ENCODE measurements at regions not wholly inside any gene's neighbourhood (a gene's known extent, or its start where the extent isn't known, plus 50 kb on each side); places are given as distances from the start of the nearest gene placed in this dataset.

- Histone ChIP-seq H3K9me2 (replicated peaks; ENCODE audit: insufficient read depth, low read length) (no peaks in the 10 kb centered on the region), H3K27me3 (replicated peaks; ENCODE audit: insufficient read depth, low read length) (no peaks in the 10 kb centered on the region), H3K27ac (ENCODE audit: low read length) (no peak overlapping the region), H4K20me1 (ENCODE audit: insufficient read depth, low read length) (no peaks in the 10 kb centered on the region), H3K4me2 (ENCODE audit: low read depth, low read length) (no peak overlapping the region), H3F3A (ENCODE audit: insufficient read depth, low read length) (no peaks in the 10 kb centered on the region), H3K4me1 (ENCODE audit: low read length) (no peaks in the 10 kb centered on the region), H2AFZ (ENCODE audit: low read length) (no peak overlapping the region), H3K9ac (ENCODE audit: low read length) (no peak overlapping the region), H3K4me3 (ENCODE audit: low read length) (no peak overlapping the region), H3K79me2 (ENCODE audit: low read length) (no peaks in the 10 kb centered on the region), H3K9me3 (replicated peaks; ENCODE audit: insufficient read depth, low read length) (no peaks in the 10 kb centered on the region), H3K36me3 (replicated peaks; ENCODE audit: insufficient read depth, low read length) (no peaks in the 10 kb centered on the region)
- DNase-seq = no peak
- TF ChIP-seq EZH2 (optimal IDR thresholded peaks at IDR 0.05; ENCODE audit: low read depth, low read length) (no peak), CTCF (IDR thresholded peaks at IDR 0.05; ENCODE audit: low read length) (no peak), EZH2phosphoT487 (IDR thresholded peaks at IDR 0.05; ENCODE audit: low read length) (no peak)
These were observed 483.3 kb downstream of the PRR32 start for GRCh38 chrX:127302841-127303240.

- Histone ChIP-seq H3K79me2 (ENCODE audit: low read length) (no peaks in the 10 kb centered on the region), H3K4me1 (ENCODE audit: low read length) (no peaks in the 10 kb centered on the region), H3K9ac (ENCODE audit: low read length) (no peak overlapping the region), H3F3A (ENCODE audit: insufficient read depth, low read length) (no peaks in the 10 kb centered on the region), H3K27me3 (replicated peaks; ENCODE audit: insufficient read depth, low read length) (no peaks in the 10 kb centered on the region), H3K9me3 (replicated peaks; ENCODE audit: insufficient read depth, low read length) (no peaks in the 10 kb centered on the region), H2AFZ (ENCODE audit: low read length) (no peak overlapping the region), H4K20me1 (ENCODE audit: insufficient read depth, low read length) (no peaks in the 10 kb centered on the region), H3K36me3 (replicated peaks; ENCODE audit: insufficient read depth, low read length) (no peaks in the 10 kb centered on the region), H3K4me2 (ENCODE audit: low read depth, low read length) (no peak overlapping the region), H3K27ac (ENCODE audit: low read length) (no peak overlapping the region), H3K4me3 (ENCODE audit: low read length) (no peak overlapping the region), H3K9me2 (replicated peaks; ENCODE audit: insufficient read depth, low read length) (no peaks in the 10 kb centered on the region)
- no peak for TF ChIP-seq EZH2 (optimal IDR thresholded peaks at IDR 0.05; ENCODE audit: low read depth, low read length)
- no peak for DNase-seq
These were observed 485.5 kb downstream of the PRR32 start for GRCh38 chrX:127305013-127305412.

GRCh38 chrX:127306262-127306661, 486.7 kb downstream of the PRR32 start:
- no peaks in the 10 kb centered on the region for H3F3A ChIP-seq (ENCODE audit: insufficient read depth, low read length)
- H3K4me2 ChIP-seq (ENCODE audit: low read depth, low read length) = no peak overlapping the region
- no peaks in the 10 kb centered on the region for H3K9me2 ChIP-seq (replicated peaks; ENCODE audit: insufficient read depth, low read length)
- H3K36me3 ChIP-seq (replicated peaks; ENCODE audit: insufficient read depth, low read length) = no peaks in the 10 kb centered on the region
- no peak for DNase-seq
- H3K79me2 ChIP-seq (ENCODE audit: low read length) = no peaks in the 10 kb centered on the region
- no peak overlapping the region for H3K27ac ChIP-seq (ENCODE audit: low read length)
- H3K9ac ChIP-seq (ENCODE audit: low read length) = no peak overlapping the region
- TF ChIP-seq EZH2phosphoT487 (IDR thresholded peaks at IDR 0.05; ENCODE audit: low read length) (no peak), EZH2 (optimal IDR thresholded peaks at IDR 0.05; ENCODE audit: low read depth, low read length) (no peak), CTCF (IDR thresholded peaks at IDR 0.05; ENCODE audit: low read length) (no peak)
- no peak overlapping the region for H2AFZ ChIP-seq (ENCODE audit: low read length)
- H3K4me3 ChIP-seq (ENCODE audit: low read length) = no peak overlapping the region
- no peaks in the 10 kb centered on the region for H3K27me3 ChIP-seq (replicated peaks; ENCODE audit: insufficient read depth, low read length)
- H4K20me1 ChIP-seq (ENCODE audit: insufficient read depth, low read length) = no peaks in the 10 kb centered on the region
- H3K9me3 ChIP-seq (replicated peaks; ENCODE audit: insufficient read depth, low read length) = no peaks in the 10 kb centered on the region
- H3K4me1 ChIP-seq (ENCODE audit: low read length) = no peaks in the 10 kb centered on the region

GRCh38 chrX:127313635-127314034, 494.1 kb downstream of the PRR32 start:
- Histone ChIP-seq H3K27ac (ENCODE audit: low read length) (no peak overlapping the region), H3F3A (ENCODE audit: insufficient read depth, low read length) (no peaks in the 10 kb centered on the region)
- DNase-seq = no peak

More at GRCh38 chrX:127313635-127314034, 494.1 kb downstream of the PRR32 start:
- Histone ChIP-seq H3K27me3 (replicated peaks; ENCODE audit: insufficient read depth, low read length) (no peaks in the 10 kb centered on the region), H3K4me1 (ENCODE audit: low read length) (no peaks in the 10 kb centered on the region), H3K4me3 (ENCODE audit: low read length) (no peak overlapping the region), H3K4me2 (ENCODE audit: low read depth, low read length) (no peak overlapping the region), H3K9ac (ENCODE audit: low read length) (no peak overlapping the region), H3K36me3 (replicated peaks; ENCODE audit: insufficient read depth, low read length) (no peaks in the 10 kb centered on the region), H4K20me1 (ENCODE audit: insufficient read depth, low read length) (no peaks in the 10 kb centered on the region), H3K9me3 (replicated peaks; ENCODE audit: insufficient read depth, low read length) (no peaks in the 10 kb centered on the region), H3K9me2 (replicated peaks; ENCODE audit: insufficient read depth, low read length) (no peaks in the 10 kb centered on the region), H3K79me2 (ENCODE audit: low read length) (no peaks in the 10 kb centered on the region), H2AFZ (ENCODE audit: low read length) (no peak overlapping the region)
- TF ChIP-seq EZH2 (optimal IDR thresholded peaks at IDR 0.05; ENCODE audit: low read depth, low read length) = no peak
- TF ChIP-seq CTCF (IDR thresholded peaks at IDR 0.05; ENCODE audit: low read length) = no peak
- no peak for TF ChIP-seq EZH2phosphoT487 (IDR thresholded peaks at IDR 0.05; ENCODE audit: low read length)
